GM23338 (cell line): ENCODE measurements at regions not wholly inside any gene's neighbourhood (a gene's known extent, or its start where the extent isn't known, plus 50 kb on each side); places are given as distances from the start of the nearest gene placed in this dataset.

Experiments
- ATAC-seq: fragments of 200-7000 bp; cut with Tn5 transposase; 3 replicates; pipeline ENCODE4 v1.9.1; 2020
- DNase-seq: peaks from one replicate; pipeline ENCODE4 v3.0.0-alpha.2; 2015; ENCODE audit warnings: low spot score
- H2AFZ ChIP-seq: fragments of 200-600 bp; sonication (generic); 2 replicates; pipeline ENCODE4 v1.8.0; 2016; ENCODE audit warnings: antibody characterized with exemption, mild to moderate bottlenecking, moderate library complexity
- H3F3A ChIP-seq: fragments of 200-600 bp; sonication (generic); replicated peaks from 2 replicates; pipeline ENCODE4 v1.8.0; 2017; ENCODE audit warnings: antibody characterized with exemption, mixed run types, low read depth
- H3K27ac ChIP-seq: fragments of 200-600 bp; sonication (generic); 2 replicates; pipeline ENCODE4 v1.6.1; 2016; ENCODE audit warnings: low read depth
- H3K27me3 ChIP-seq: fragments of 200-600 bp; sonication (generic); 2 replicates; pipeline ENCODE4 v1.8.0; 2016; ENCODE audit warnings: mild to moderate bottlenecking, mixed run types, moderate library complexity; ENCODE audit not compliant: insufficient read depth
- H3K36me3 ChIP-seq: fragments of 200-600 bp; sonication (generic); 2 replicates; pipeline ENCODE4 v1.8.0; 2016; ENCODE audit warnings: mild to moderate bottlenecking; ENCODE audit not compliant: insufficient read depth
- H3K4me1 ChIP-seq: fragments of 200-600 bp; sonication (generic); 2 replicates; pipeline ENCODE4 v1.8.0; 2016; ENCODE audit warnings: mild to moderate bottlenecking, moderate library complexity; ENCODE audit not compliant: insufficient read depth
- H3K4me2 ChIP-seq: fragments of 200-600 bp; sonication (generic); 2 replicates; pipeline ENCODE4 v1.7.1; 2017; ENCODE audit warnings: mixed run types
- H3K4me3 ChIP-seq: fragments of 200-600 bp; sonication (generic); 2 replicates; pipeline ENCODE4 v1.6.1; 2016; ENCODE audit warnings: mixed run types
- H3K79me2 ChIP-seq: fragments of 200-600 bp; sonication (generic); replicated peaks from 2 replicates; pipeline ENCODE4 v1.8.0; 2017; ENCODE audit warnings: mild to moderate bottlenecking; ENCODE audit not compliant: insufficient read depth
- H3K9me2 ChIP-seq: fragments of 200-600 bp; sonication (generic); 2 replicates; pipeline ENCODE4 v1.8.0; 2017; ENCODE audit not compliant: insufficient read depth
- H4K20me1 ChIP-seq: fragments of 200-600 bp; sonication (generic); replicated peaks from 2 replicates; pipeline ENCODE4 v1.8.0; 2017; ENCODE audit warnings: mild to moderate bottlenecking; ENCODE audit not compliant: insufficient read depth
- H3K27ac Mint-ChIP-seq: 2 replicates; pipeline ENCODE4 v1.8.0; 2020; ENCODE audit warnings: inconsistent platforms, mild to moderate bottlenecking, moderate library complexity, mixed read lengths
- H3K27me3 Mint-ChIP-seq: 3 replicates; pipeline ENCODE4 v1.8.0; 2022; ENCODE audit warnings: low read depth, mild to moderate bottlenecking, moderate library complexity, mixed read lengths, inconsistent platforms; ENCODE audit not compliant: insufficient read depth, poor library complexity
- H3K36me3 Mint-ChIP-seq: 3 replicates; pipeline ENCODE4 v1.8.0; 2021; ENCODE audit warnings: low read depth, mild to moderate bottlenecking, inconsistent platforms, moderate library complexity, mixed read lengths
- H3K4me1 Mint-ChIP-seq: 3 replicates; pipeline ENCODE4 v1.8.0; 2020; ENCODE audit warnings: mild to moderate bottlenecking, inconsistent platforms, mixed read lengths
- H3K4me3 Mint-ChIP-seq: 3 replicates; pipeline ENCODE4 v1.8.0; 2021; ENCODE audit warnings: moderate library complexity, mild to moderate bottlenecking, inconsistent platforms, mixed read lengths
- H3K9me3 Mint-ChIP-seq: 3 replicates; pipeline ENCODE4 v1.8.0; 2020; ENCODE audit warnings: moderate library complexity, mild to moderate bottlenecking, inconsistent platforms, mixed read lengths
- EZH2 ChIP-seq: fragments of 200-600 bp; sonication (generic); IDR thresholded peaks from one replicate; pipeline ENCODE4 v1.8.0; 2017; ENCODE audit warnings: antibody characterized with exemption, mild to moderate bottlenecking, low read depth; ENCODE audit not compliant: unreplicated experiment
- EZH2phosphoT487 ChIP-seq: fragments of 200-600 bp; sonication (generic); IDR thresholded peaks from one replicate; pipeline ENCODE4 v1.8.1; 2018; ENCODE audit warnings: antibody characterized with exemption; ENCODE audit not compliant: unreplicated experiment
- POLR2AphosphoS5 ChIP-seq: IDR thresholded peaks from 2 replicates; pipeline ENCODE4 v1.6.1; 2016; ENCODE audit warnings: antibody characterized with exemption, low read depth
- ZNF331 ChIP-seq: fragments of 250-450 bp; sonication (Bioruptor Pico); IDR thresholded peaks from 2 replicates; pipeline ENCODE4 v1.5.0; 2020; ENCODE audit warnings: low read depth, mild to moderate bottlenecking, moderate library complexity
- TF ChIP-seq, protein P1 (sequence below): IDR thresholded peaks from 2 replicates; pipeline ENCODE4 v1.6.1; 2016; ENCODE audit warnings: antibody characterized with exemption
- TF ChIP-seq, protein P2 (sequence below): IDR thresholded peaks from one replicate; pipeline ENCODE4 v1.6.1; 2018; ENCODE audit warnings: antibody characterized with exemption; ENCODE audit not compliant: unreplicated experiment
- TF ChIP-seq, protein P3 (sequence below), 2 experiments: fragments of 200-600 bp in 1 of 2; sonication (generic) in 1 of 2; conservative IDR thresholded peaks; 2 replicates each; pipeline versions ENCODE4 v1.5.1 to v1.6.1; 2016 to 2017; ENCODE audit warnings: antibody characterized with exemption in 2 of 2, low read depth in 2 of 2, mild to moderate bottlenecking in 2 of 2, moderate library complexity in 1 of 2

DNA sequence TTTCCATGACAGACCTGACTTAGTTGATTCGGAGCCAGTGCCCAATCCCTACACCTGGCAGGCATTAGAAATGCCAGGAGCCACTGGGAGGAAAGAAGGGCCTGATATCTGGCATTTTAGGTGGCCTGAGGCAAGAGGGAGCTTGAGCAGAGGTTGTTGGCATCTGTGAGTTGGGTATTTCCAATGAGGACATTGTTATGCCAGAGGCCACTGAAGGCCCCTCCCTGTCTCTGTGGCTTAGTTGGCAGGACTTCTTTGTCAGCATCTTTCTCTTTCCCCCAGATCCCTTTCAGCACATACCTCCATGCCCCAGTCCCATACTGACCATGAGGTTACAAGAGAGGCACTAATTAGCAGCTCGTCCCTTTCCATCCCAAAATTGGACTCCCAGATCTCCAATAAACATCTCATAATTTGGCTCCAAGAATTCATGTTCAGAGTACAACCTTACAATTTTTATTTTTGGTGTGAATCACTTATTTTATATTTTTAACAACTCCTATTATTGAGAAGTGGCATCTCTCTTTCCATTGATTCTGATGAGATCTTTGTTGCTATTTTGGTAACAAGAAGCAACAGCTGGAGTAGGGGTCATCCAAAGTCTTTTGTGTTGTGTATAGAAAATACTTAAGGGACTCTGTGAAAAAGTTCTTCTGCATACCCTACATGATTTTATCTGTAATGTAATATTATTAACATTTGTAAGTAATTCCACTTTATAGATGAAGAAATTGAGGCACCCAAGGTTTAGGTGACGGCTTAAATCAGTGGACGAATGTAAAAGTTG is 68.6 kb upstream of the MAP3K1 start:
- no peak for DNase-seq
- H3K4me3 Mint-ChIP-seq = no peak overlapping the region
- no peaks in the 10 kb centered on the region for H3K4me1 ChIP-seq
- H3K4me3 ChIP-seq = no peak overlapping the region
- no peaks in the 10 kb centered on the region for H3K79me2 ChIP-seq
- H4K20me1 ChIP-seq = no peaks in the 10 kb centered on the region
- no peak for ATAC-seq
- no peak overlapping the region for H3K4me2 ChIP-seq
- TF ChIP-seq ZNF331 (CRISPR knock-in tag) (no peak), EZH2phosphoT487 (no peak), POLR2AphosphoS5 (no peak), EZH2 (no peak)
- TF ChIP-seq, protein P1, sequence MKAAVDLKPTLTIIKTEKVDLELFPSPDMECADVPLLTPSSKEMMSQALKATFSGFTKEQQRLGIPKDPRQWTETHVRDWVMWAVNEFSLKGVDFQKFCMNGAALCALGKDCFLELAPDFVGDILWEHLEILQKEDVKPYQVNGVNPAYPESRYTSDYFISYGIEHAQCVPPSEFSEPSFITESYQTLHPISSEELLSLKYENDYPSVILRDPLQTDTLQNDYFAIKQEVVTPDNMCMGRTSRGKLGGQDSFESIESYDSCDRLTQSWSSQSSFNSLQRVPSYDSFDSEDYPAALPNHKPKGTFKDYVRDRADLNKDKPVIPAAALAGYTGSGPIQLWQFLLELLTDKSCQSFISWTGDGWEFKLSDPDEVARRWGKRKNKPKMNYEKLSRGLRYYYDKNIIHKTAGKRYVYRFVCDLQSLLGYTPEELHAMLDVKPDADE = no peak
- TF ChIP-seq, protein P2, sequence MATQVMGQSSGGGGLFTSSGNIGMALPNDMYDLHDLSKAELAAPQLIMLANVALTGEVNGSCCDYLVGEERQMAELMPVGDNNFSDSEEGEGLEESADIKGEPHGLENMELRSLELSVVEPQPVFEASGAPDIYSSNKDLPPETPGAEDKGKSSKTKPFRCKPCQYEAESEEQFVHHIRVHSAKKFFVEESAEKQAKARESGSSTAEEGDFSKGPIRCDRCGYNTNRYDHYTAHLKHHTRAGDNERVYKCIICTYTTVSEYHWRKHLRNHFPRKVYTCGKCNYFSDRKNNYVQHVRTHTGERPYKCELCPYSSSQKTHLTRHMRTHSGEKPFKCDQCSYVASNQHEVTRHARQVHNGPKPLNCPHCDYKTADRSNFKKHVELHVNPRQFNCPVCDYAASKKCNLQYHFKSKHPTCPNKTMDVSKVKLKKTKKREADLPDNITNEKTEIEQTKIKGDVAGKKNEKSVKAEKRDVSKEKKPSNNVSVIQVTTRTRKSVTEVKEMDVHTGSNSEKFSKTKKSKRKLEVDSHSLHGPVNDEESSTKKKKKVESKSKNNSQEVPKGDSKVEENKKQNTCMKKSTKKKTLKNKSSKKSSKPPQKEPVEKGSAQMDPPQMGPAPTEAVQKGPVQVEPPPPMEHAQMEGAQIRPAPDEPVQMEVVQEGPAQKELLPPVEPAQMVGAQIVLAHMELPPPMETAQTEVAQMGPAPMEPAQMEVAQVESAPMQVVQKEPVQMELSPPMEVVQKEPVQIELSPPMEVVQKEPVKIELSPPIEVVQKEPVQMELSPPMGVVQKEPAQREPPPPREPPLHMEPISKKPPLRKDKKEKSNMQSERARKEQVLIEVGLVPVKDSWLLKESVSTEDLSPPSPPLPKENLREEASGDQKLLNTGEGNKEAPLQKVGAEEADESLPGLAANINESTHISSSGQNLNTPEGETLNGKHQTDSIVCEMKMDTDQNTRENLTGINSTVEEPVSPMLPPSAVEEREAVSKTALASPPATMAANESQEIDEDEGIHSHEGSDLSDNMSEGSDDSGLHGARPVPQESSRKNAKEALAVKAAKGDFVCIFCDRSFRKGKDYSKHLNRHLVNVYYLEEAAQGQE = no peak
- TF ChIP-seq, protein P3, sequence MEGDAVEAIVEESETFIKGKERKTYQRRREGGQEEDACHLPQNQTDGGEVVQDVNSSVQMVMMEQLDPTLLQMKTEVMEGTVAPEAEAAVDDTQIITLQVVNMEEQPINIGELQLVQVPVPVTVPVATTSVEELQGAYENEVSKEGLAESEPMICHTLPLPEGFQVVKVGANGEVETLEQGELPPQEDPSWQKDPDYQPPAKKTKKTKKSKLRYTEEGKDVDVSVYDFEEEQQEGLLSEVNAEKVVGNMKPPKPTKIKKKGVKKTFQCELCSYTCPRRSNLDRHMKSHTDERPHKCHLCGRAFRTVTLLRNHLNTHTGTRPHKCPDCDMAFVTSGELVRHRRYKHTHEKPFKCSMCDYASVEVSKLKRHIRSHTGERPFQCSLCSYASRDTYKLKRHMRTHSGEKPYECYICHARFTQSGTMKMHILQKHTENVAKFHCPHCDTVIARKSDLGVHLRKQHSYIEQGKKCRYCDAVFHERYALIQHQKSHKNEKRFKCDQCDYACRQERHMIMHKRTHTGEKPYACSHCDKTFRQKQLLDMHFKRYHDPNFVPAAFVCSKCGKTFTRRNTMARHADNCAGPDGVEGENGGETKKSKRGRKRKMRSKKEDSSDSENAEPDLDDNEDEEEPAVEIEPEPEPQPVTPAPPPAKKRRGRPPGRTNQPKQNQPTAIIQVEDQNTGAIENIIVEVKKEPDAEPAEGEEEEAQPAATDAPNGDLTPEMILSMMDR (conservative IDR thresholded peaks at IDR 0.05; ENCODE audit: low read depth in 2 of 2) = no peak
- no peaks in the 10 kb centered on the region for H3K27me3 ChIP-seq
- H3K9me3 Mint-ChIP-seq = peaks cover 3% of the 10 kb centered on the region; the same call in 2 of the 3 replicates
- no peak overlapping the region for H3K27ac ChIP-seq
- no peaks in the 10 kb centered on the region for H3F3A ChIP-seq
- H3K27me3 Mint-ChIP-seq = no peaks in the 10 kb centered on the region
- no peaks in the 10 kb centered on the region for H3K36me3 Mint-ChIP-seq
- H3K9me2 ChIP-seq = peaks cover 4% of the 10 kb centered on the region; the same call in 1 of the 2 replicates
- no peak overlapping the region for H3K27ac Mint-ChIP-seq
- no peaks in the 10 kb centered on the region for H3K4me1 Mint-ChIP-seq
- no peaks in the 10 kb centered on the region for H3K36me3 ChIP-seq
- H2AFZ ChIP-seq = no peak overlapping the region

DNA sequence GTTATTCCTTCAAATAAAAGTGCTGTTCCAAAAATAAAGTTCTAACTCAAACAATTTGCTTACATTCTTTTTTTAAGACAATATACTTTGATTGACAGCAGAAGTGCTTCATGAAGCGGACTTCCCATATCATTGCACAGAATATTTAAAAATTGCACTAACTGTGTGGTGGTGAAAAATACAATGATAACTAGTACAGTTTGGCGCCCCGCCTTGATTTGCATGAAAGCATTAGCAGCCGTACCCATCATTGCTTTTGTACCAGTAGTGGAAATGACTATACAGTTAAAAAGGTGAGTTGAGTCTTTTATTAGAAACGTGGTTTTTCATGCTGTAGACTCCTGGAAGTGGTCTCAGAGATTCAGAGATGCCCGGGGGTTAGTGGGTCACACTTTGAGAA is 69.5 kb upstream of the MAP3K1 start:
- Histone ChIP-seq H3K27ac (no peak overlapping the region), H2AFZ (no peak overlapping the region), H3K79me2 (no peaks in the 10 kb centered on the region), H3K4me2 (no peak overlapping the region), H3F3A (no peaks in the 10 kb centered on the region), H3K36me3 (no peaks in the 10 kb centered on the region), H3K4me3 (no peak overlapping the region), H3K4me1 (no peaks in the 10 kb centered on the region), H3K27me3 (no peaks in the 10 kb centered on the region), H4K20me1 (no peaks in the 10 kb centered on the region), H3K9me2 (peaks cover 8% of the 10 kb centered on the region; the same call in 1 of the 2 replicates)
- DNase-seq = no peak
- TF ChIP-seq POLR2AphosphoS5 (no peak), EZH2 (no peak)
- TF ChIP-seq, protein P2 = no peak
- H3K27ac Mint-ChIP-seq = no peak overlapping the region
- no peaks in the 10 kb centered on the region for H3K36me3 Mint-ChIP-seq
- H3K27me3 Mint-ChIP-seq = no peaks in the 10 kb centered on the region
- no peaks in the 10 kb centered on the region for H3K4me1 Mint-ChIP-seq
- no peaks in the 10 kb centered on the region for H3K9me3 Mint-ChIP-seq
- no peak for ATAC-seq
- H3K4me3 Mint-ChIP-seq = no peak overlapping the region
